BLaER1 treated with 17β-estradiol and CSF1 and Interleukin-3, amounts not matched to agents 10 nM and 100 nM (cell line): ENCODE measurements at regions not wholly inside any gene's neighbourhood (a gene's known extent, or its start where the extent isn't known, plus 50 kb on each side); places are given as distances from the start of the nearest gene placed in this dataset.
"Not testable (repeated sequence)": the region's sequence is repeated elsewhere in the genome, so short reads cannot be mapped to it uniquely, and the experiment has no call there.

Experiments
- H3K27ac ChIP-seq, 11 experiments: shearing (Covaris generic); formaldehyde crosslinking; 2 replicates each; pipeline ENCODE4 v1.8.1; 2022
- H3K27me3 ChIP-seq, 11 experiments: shearing (Covaris generic); formaldehyde crosslinking; 2 replicates each; pipeline ENCODE4 v1.8.1; 2022
- H3K36me3 ChIP-seq, 11 experiments: shearing (Covaris generic); formaldehyde crosslinking; 2 replicates each; pipeline ENCODE4 v1.8.1; 2022
- H3K4me1 ChIP-seq, 10 experiments: shearing (Covaris generic); formaldehyde crosslinking; 2 replicates each; pipeline ENCODE4 v1.8.1; 2022
- H3K4me2 ChIP-seq, 11 experiments: shearing (Covaris generic); formaldehyde crosslinking; 2 replicates each; pipeline ENCODE4 v1.8.1; 2022
- H3K4me3 ChIP-seq, 10 experiments: shearing (Covaris generic); formaldehyde crosslinking; 2 replicates each; pipeline ENCODE4 v1.8.1; 2022
- H3K9ac ChIP-seq, 11 experiments: shearing (Covaris generic); formaldehyde crosslinking; 2 replicates each; pipeline ENCODE4 v1.8.1; 2022
- H3K9me3 ChIP-seq, 11 experiments: shearing (Covaris generic); formaldehyde crosslinking; replicated peaks in 1 of 11; 2 replicates each; pipeline ENCODE4 v1.8.1; 2022
- H4K20me1 ChIP-seq, 11 experiments: shearing (Covaris generic); formaldehyde crosslinking; 2 replicates each; pipeline ENCODE4 v1.8.1; 2022
- Cebpa-rat ChIP-seq, 11 experiments: shearing (Covaris generic); IDR thresholded peaks; 2 replicates each; pipeline ENCODE4 v1.8.1; 2022

- Histone ChIP-seq H4K20me1 (no peaks in the 10 kb centered on the region), H3K9ac (no peak overlapping the region), H3K4me2 (no peak overlapping the region), H3K36me3 (no peaks in the 10 kb centered on the region; a peak in 1 of 22 replicates), H3K27ac (no peak overlapping the region), H3K4me1 (peaks cover 0 to 14% (median 11%) of the 10 kb centered on the region in 10 experiments; a peak in 15 of 20 replicates), H3K27me3 (no peaks in the 10 kb centered on the region), H3K4me3 (no peak overlapping the region), H3K9me3 (peaks cover 5 to 19% (median 12%) of the 10 kb centered on the region in 11 experiments; a peak in 19 of 22 replicates)
- no peak for TF ChIP-seq Cebpa-rat (IDR thresholded peaks at IDR 0.05)
Measured at GRCh38 chr6:111941686-111942330, 68.6 kb upstream of the FYN start.

GRCh38 chr6:111942561-111942960 lies 69.3 kb upstream of the FYN start:
- Histone ChIP-seq H3K4me3 (no peak overlapping the region), H3K9me3 (peaks cover 5 to 19% (median 12%) of the 10 kb centered on the region in 11 experiments; a peak in 19 of 22 replicates), H4K20me1 (no peaks in the 10 kb centered on the region), H3K4me1 (peaks cover 0 to 14% (median 11%) of the 10 kb centered on the region in 10 experiments; a peak in 15 of 20 replicates), H3K9ac (no peak overlapping the region), H3K27ac (no peak overlapping the region), H3K27me3 (no peaks in the 10 kb centered on the region), H3K4me2 (no peak overlapping the region), H3K36me3 (no peaks in the 10 kb centered on the region; a peak in 1 of 22 replicates)
- TF ChIP-seq Cebpa-rat (IDR thresholded peaks at IDR 0.05): no peak

GRCh38 chr6:111943266-111943665 lies 70.0 kb upstream of the FYN start:
- H3K27ac ChIP-seq: no peak overlapping the region
- no peaks in the 10 kb centered on the region; a peak in 1 of 22 replicates for H3K36me3 ChIP-seq
- no peak overlapping the region for H3K4me3 ChIP-seq
- TF ChIP-seq Cebpa-rat (IDR thresholded peaks at IDR 0.05): no peak
- H3K9ac ChIP-seq: no peak overlapping the region
- H3K4me2 ChIP-seq: peak overlapping the region in 8 of 11 experiments; percentile 1 to 59 (median 26); a peak in 9 of 22 replicates
- H3K4me1 ChIP-seq: peaks cover 0 to 14% (median 11%) of the 10 kb centered on the region in 10 experiments; a peak in 15 of 20 replicates
- no peaks in the 10 kb centered on the region for H3K27me3 ChIP-seq
- H4K20me1 ChIP-seq: no peaks in the 10 kb centered on the region
- peaks cover 5 to 19% (median 12%) of the 10 kb centered on the region in 11 experiments; a peak in 19 of 22 replicates for H3K9me3 ChIP-seq

DNA sequence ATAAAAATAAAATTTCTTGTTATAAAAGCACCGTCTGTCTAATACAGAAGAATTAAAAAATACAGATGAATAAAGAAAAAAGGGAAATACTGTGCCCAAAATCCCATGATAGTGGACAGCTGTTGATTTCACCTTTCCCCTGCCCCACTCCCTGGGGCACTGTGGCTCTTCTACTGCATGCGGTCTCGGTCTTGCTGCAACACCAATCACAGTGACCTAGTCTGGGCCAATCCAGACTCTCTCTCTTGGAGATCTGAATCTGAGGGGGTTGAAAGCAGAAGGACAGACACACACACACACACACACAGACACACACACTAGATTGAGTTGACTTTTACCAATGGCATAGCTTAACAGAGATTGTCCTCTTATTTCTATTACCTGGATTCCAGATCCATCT lies 70.5 kb upstream of the FYN start:
- Histone ChIP-seq H3K4me2 (peak overlapping the region in 9 of 11 experiments; percentile 1 to 59 (median 28); a peak in 11 of 22 replicates), H3K9me3 (peaks cover 5 to 17% (median 11%) of the 10 kb centered on the region in 11 experiments; a peak in 19 of 22 replicates), H3K36me3 (no peaks in the 10 kb centered on the region; a peak in 1 of 22 replicates), H4K20me1 (no peaks in the 10 kb centered on the region), H3K27ac (no peak overlapping the region), H3K4me1 (peaks cover 0 to 14% (median 11%) of the 10 kb centered on the region in 10 experiments; a peak in 15 of 20 replicates), H3K9ac (no peak overlapping the region), H3K4me3 (no peak overlapping the region), H3K27me3 (no peaks in the 10 kb centered on the region)
- TF ChIP-seq Cebpa-rat (IDR thresholded peaks at IDR 0.05): peak in 1 of 11 experiments; percentile 31; a peak in 1 of 22 replicates

- Histone ChIP-seq H3K4me2 (no peak overlapping the region), H3K36me3 (no peaks in the 10 kb centered on the region; a peak in 1 of 22 replicates), H3K9ac (no peak overlapping the region), H3K27ac (no peak overlapping the region), H3K9me3 (peaks cover 5 to 16% (median 11%) of the 10 kb centered on the region in 11 experiments; a peak in 19 of 22 replicates), H4K20me1 (no peaks in the 10 kb centered on the region), H3K27me3 (no peaks in the 10 kb centered on the region), H3K4me3 (no peak overlapping the region), H3K4me1 (peaks cover 0 to 14% (median 11%) of the 10 kb centered on the region in 10 experiments; a peak in 15 of 20 replicates)
- TF ChIP-seq Cebpa-rat (IDR thresholded peaks at IDR 0.05): no peak
Measured at GRCh38 chr6:111944541-111944940, 71.3 kb upstream of the FYN start.

DNA sequence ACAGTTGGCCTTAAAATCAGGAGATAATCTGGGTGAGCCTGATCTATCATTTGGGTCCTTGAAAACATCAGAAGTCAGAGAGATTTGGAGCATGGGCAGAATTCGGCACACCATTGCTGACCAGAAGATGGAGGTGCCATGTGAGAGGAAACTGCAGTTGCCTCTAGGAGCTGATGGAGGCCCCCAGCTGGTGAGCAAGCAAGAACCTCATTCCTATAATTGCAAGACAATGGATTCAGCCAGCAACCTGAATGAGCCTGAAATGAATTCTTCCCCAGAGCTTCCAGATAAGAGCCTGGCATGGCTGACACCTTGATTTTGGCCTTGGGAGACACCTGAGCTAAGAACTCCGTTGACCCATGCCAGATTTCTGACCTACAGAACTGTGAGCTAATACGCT lies 76.3 kb upstream of the FYN start:
- Histone ChIP-seq H3K9me3 (0 out of 22 replicates have a peak, but pooled peaks cover 0 to 5% (median 0%) of the 10 kb centered on the region in 11 experiments), H3K27ac (no peak overlapping the region), H3K4me2 (no peak overlapping the region), H3K4me1 (peaks cover 16 to 31% (median 25%) of the 10 kb centered on the region in 10 experiments), H3K4me3 (no peak overlapping the region), H3K36me3 (no peaks in the 10 kb centered on the region), H3K27me3 (peaks cover 15 to 24% (median 18%) of the 10 kb centered on the region in 11 experiments; a peak in 19 of 22 replicates), H4K20me1 (no peaks in the 10 kb centered on the region), H3K9ac (no peak overlapping the region)
- TF ChIP-seq Cebpa-rat (IDR thresholded peaks at IDR 0.05): no peak

- not testable (repeated sequence) for H4K20me1 ChIP-seq, H3K9ac ChIP-seq, H3K4me3 ChIP-seq, H3K9me3 ChIP-seq, H3K36me3 ChIP-seq, H3K27ac ChIP-seq
- Histone ChIP-seq H3K27me3 (peaks cover 15 to 24% (median 18%) of the 10 kb centered on the region in 11 experiments; a peak in 19 of 22 replicates), H3K4me2 (peak overlapping the region in 3 of 11 experiments; percentile 50 to 64 (median 54); a peak in 4 of 22 replicates), H3K4me1 (peaks cover 16 to 31% (median 25%) of the 10 kb centered on the region in 10 experiments)
Measured at GRCh38 chr6:111949984-111950383, 76.7 kb upstream of the FYN start.

DNA sequence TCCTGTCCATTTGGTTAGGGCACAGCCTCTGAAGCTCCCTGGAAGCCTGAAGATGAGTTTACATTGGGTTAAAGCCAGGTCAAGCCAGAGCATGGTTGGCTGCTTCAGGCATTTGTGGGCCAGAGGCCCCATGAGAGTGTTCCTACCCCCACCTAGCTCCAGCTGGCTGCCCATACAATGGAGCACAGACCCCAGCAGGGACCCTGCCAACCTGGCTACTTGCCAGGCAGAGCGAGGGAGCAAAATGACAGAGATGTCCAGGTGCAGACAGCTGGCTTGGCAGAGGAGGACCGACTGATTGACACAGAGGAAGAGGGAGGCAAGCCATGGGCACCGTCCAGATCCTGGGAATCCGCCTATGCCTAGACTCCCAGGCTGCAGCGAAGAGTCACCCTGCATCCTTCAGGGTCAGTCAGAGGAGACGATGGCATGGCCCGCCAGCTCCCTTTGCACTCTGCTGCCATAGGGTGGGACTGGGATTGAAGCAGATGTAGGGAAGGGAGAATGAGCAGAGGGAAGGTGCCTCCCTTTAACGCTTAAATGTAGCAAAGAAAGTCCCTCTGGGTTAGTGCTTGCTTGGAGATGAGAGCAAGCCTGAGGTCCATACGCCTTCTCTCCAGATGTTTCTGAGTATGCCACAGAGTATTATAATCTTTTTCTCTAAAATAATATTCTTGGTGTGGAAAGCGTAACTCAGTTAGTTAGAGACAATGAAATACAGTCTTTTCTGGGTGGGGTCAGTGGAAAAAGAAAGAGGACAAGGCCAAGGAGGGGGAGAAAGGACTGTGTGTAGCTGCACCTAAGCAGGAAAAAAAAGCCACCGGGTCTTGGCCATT lies 77.6 kb upstream of the FYN start:
- Histone ChIP-seq H3K4me3 (no peak overlapping the region), H3K4me2 (peak overlapping the region in 9 of 11 experiments; percentile 10 to 64 (median 45); a peak in 15 of 22 replicates), H3K27ac (no peak overlapping the region), H3K9me3 (0 out of 22 replicates have a peak, but pooled peaks cover 0 to 5% (median 0%) of the 10 kb centered on the region in 11 experiments), H3K36me3 (no peaks in the 10 kb centered on the region), H4K20me1 (no peaks in the 10 kb centered on the region), H3K27me3 (peaks cover 15 to 24% (median 18%) of the 10 kb centered on the region in 11 experiments; a peak in 19 of 22 replicates), H3K4me1 (peaks cover 16 to 31% (median 25%) of the 10 kb centered on the region in 10 experiments), H3K9ac (no peak overlapping the region)
- TF ChIP-seq Cebpa-rat (IDR thresholded peaks at IDR 0.05): no peak
